Spleen (tissue), 7 donors: ENCODE measurements at regions not wholly inside any gene's neighbourhood (a gene's known extent, or its start where the extent isn't known, plus 50 kb on each side); places are given as distances from the start of the nearest gene placed in this dataset.

ENCODE experiments used
- CTCF ChIP-seq, 11 experiments: fragments of 200-600 bp in 7 of 11; fragments of 450-650 bp in 4 of 11; sonication (generic) in 4 of 11; IDR thresholded peaks in 8 of 11; conservative IDR thresholded peaks in 3 of 11; 1 replicate in 7 of 11; 2 replicates in 4 of 11; pipeline versions ENCODE4 v1.4.0 to v1.8.0; 2016 to 2021; ENCODE audit warnings: antibody characterized with exemption in 11 of 11, inconsistent platforms in 4 of 11, mild to moderate bottlenecking in 1 of 11
- POLR2A ChIP-seq, 3 donors: fragments of 450-650 bp; IDR thresholded peaks; one replicate each; pipeline ENCODE4 v1.5.1; 2017; ENCODE audit warnings: antibody characterized with exemption in 3 of 3, mild to moderate bottlenecking in 1 of 3
- POLR2AphosphoS5 ChIP-seq, 3 donors: sonication (generic); formaldehyde crosslinking; IDR thresholded peaks; one replicate each; pipeline ENCODE4 v1.5.1; 2017; ENCODE audit warnings: antibody characterized with exemption in 3 of 3
- donor health status: DM: no; HTN: no; CAD: no; lungs with moderate emphysema.
- donor health status: DM: no; HTN: no; CAD: no.
- donor health status: DM: no; HTN: no; CAD: no.

GRCh38 chr6:122286512-122286911 is 112.9 kb upstream of the HSF2 start:
- TF ChIP-seq CTCF (IDR thresholded peaks at IDR 0.05 in 8 of 11, conservative IDR thresholded peaks at IDR 0.05 in 3 of 11): no peak
- no peak for TF ChIP-seq POLR2A (IDR thresholded peaks at IDR 0.05)
- no peak for TF ChIP-seq POLR2AphosphoS5 (IDR thresholded peaks at IDR 0.05)
